ENCODE measurements at regions not wholly inside any gene's neighbourhood (a gene's known extent, or its start where the extent isn't known, plus 50 kb on each side); places are given as distances from the start of the nearest gene placed in this dataset.

GRCh38 chr20:7426890-7427496 is 513.3 kb downstream of the HAO1 start:
- DNase-seq = no peak

- no peak for DNase-seq
These were observed 511.3 kb downstream of the HAO1 start for GRCh38 chr20:7428946-7429345.

- DNase-seq = no peak
These were observed 507.6 kb downstream of the HAO1 start for GRCh38 chr20:7432612-7433011.

GRCh38 chr20:7437311-7437710 is 502.9 kb downstream of the HAO1 start:
- no peak for DNase-seq

GRCh38 chr20:7449269-7449668 is 491.0 kb downstream of the HAO1 start:
- no peak for DNase-seq

- DNase-seq = no peak
These were observed 487.4 kb downstream of the HAO1 start for GRCh38 chr20:7452890-7453289.

- no peak for DNase-seq
These were observed 486.2 kb downstream of the HAO1 start for GRCh38 chr20:7454047-7454446.

GRCh38 chr20:7458459-7458858 is 481.8 kb downstream of the HAO1 start:
- DNase-seq = no peak

GRCh38 chr20:7459083-7459482 is 481.2 kb downstream of the HAO1 start:
- peak; percentile 13 for DNase-seq

GRCh38 chr20:7463290-7463689 is 477.0 kb downstream of the HAO1 start:
- DNase-seq = no peak

- DNase-seq = no peak
These were observed 469.3 kb downstream of the HAO1 start for GRCh38 chr20:7470912-7471311.

- no peak for DNase-seq
These were observed 450.0 kb downstream of the HAO1 start for GRCh38 chr20:7490288-7490687.

- no peak for DNase-seq
These were observed 448.0 kb downstream of the HAO1 start for GRCh38 chr20:7492257-7492656.

GRCh38 chr20:7493311-7493710 is 446.9 kb downstream of the HAO1 start:
- DNase-seq = no peak

- DNase-seq = peak; percentile 82
These were observed 443.8 kb downstream of the HAO1 start for GRCh38 chr20:7496394-7496991.

GRCh38 chr20:7497985-7498384 is 442.3 kb downstream of the HAO1 start:
- peak; percentile 89 for DNase-seq

GRCh38 chr20:7499201-7499600 is 441.1 kb downstream of the HAO1 start:
- no peak for DNase-seq

- DNase-seq = peak; percentile 63
These were observed 440.0 kb downstream of the HAO1 start for GRCh38 chr20:7500231-7500663.

- DNase-seq = no peak
These were observed 436.8 kb downstream of the HAO1 start for GRCh38 chr20:7503501-7503900.

- no peak for DNase-seq
These were observed 435.0 kb downstream of the HAO1 start for GRCh38 chr20:7505152-7505834.

GRCh38 chr20:7505835-7506221 is 434.4 kb downstream of the HAO1 start:
- no peak for DNase-seq

- peak; percentile 83 for DNase-seq
These were observed 423.6 kb downstream of the HAO1 start for GRCh38 chr20:7516621-7517111.

- no peak for DNase-seq
These were observed 419.9 kb downstream of the HAO1 start for GRCh38 chr20:7520361-7520760.

GRCh38 chr20:7523288-7523687 is 417.0 kb downstream of the HAO1 start:
- DNase-seq = no peak

Data from fibroblast of upper back skin (primary cell).